Mononuclear cell (primary cell): ENCODE measurements at regions not wholly inside any gene's neighbourhood (a gene's known extent, or its start where the extent isn't known, plus 50 kb on each side); places are given as distances from the start of the nearest gene placed in this dataset.

Source experiments
- H3K27me3 ChIP-seq: 2 replicates; pipeline ENCODE4 v1.6.0; 2011; ENCODE audit warnings: low read length, control low read depth; ENCODE audit not compliant: insufficient read depth
- H3K4me1 ChIP-seq: 2 replicates; pipeline ENCODE4 v1.5.1; 2011; ENCODE audit warnings: mild to moderate bottlenecking, low read length, control low read depth; ENCODE audit not compliant: insufficient read depth
- H3K4me3 ChIP-seq: 2 replicates; pipeline ENCODE4 v1.5.1; 2011; ENCODE audit warnings: mild to moderate bottlenecking, low read length, moderate library complexity
- H3K9me3 ChIP-seq: 2 replicates; pipeline ENCODE4 v1.5.1; 2011; ENCODE audit warnings: low read depth, mild to moderate bottlenecking, control low read depth, low read length

DNA sequence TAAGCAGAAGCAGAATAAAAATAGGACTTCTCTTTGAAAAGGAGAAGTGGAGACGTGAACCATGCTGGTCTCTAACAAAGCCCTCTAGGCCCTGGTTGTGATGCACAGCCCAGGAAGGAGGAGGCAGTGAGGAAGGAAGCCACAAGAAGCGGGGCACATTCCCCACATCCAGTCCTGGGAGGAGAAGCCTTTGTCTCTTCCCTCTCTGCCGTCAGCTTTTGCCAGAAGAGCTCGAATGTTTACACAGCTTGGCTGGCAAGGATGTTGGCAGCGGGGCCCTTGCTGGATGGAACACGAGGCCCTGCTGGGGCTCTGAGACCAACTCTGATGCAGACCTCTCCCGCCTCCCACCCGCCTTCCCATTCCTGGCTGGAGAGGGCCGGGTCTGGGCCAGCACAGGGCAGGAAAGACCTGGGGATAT, 91.3 kb downstream of the MAF start:
- Histone ChIP-seq H3K4me3 (no peak overlapping the region), H3K27me3 (no peaks in the 10 kb centered on the region)

DNA sequence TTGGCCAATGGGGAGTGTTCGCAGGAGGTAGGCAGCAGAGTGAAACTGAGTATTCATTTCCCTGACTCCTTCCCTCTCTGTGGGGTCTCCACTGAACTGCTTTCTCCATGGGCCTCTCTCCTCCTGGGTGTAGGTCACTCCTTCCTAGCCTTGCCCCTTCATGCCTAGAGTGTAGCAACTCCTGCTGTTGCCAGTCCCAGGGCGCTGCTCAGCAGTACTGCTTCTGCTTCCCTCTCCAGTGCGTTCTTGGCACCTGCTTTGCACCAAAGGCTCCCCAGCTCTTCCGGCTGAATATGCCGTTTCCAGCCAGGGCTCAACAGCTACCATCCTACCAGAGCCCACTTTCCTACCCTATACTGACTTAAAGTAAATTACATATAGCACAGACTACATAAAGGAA, 92.2 kb downstream of the MAF start:
- Histone ChIP-seq H3K9me3 (no peaks in the 10 kb centered on the region), H3K27me3 (peaks cover 2% of the 10 kb centered on the region), H3K4me1 (peaks cover 12% of the 10 kb centered on the region), H3K4me3 (no peak overlapping the region)

More for the DNA sequence above, 91.3 kb downstream of the MAF start:
- Histone ChIP-seq H3K4me1 (peaks cover 12% of the 10 kb centered on the region), H3K9me3 (no peaks in the 10 kb centered on the region)

DNA sequence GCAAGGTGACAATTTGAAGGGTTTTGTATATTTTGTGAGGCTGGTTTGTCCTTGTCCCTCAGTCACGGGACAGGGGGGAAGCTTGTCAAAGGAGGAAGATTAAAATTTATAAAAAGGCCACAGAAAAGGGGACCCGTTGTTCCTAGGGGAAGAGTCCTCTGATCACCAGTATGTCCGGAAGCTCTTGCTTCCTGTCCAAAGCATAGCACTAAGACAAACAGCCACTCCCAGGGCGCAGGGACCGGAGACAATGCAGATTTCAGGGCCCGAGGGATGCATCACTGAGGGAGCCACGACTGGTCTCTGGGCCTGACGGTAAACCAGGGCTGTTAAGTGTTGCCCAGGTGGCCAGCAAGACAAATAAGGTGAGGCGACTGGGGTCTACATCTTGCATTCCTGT, 95.2 kb downstream of the MAF start:
- no peak overlapping the region for H3K4me3 ChIP-seq
- peaks cover 12% of the 10 kb centered on the region for H3K4me1 ChIP-seq
- H3K27me3 ChIP-seq = peaks cover 2% of the 10 kb centered on the region
- no peaks in the 10 kb centered on the region for H3K9me3 ChIP-seq

DNA sequence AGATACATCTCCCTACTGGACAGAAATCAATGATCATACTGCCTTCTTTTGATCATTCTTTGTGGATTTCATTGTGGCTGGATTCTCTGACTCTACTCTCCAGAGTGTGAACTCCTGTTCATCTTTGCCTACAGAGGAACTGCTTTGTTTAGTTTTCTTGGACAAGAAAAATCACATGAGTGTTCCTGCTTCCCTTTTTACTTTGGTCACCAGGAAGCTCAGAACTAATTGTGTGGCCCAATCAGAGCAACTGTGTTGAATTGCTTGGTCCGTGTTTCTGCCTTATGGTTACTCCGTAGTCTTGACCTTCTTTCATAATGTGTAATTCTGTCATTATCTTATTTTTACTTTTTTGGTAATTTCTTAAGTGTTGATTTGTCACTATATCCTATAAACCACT, 97.0 kb downstream of the MAF start:
- Histone ChIP-seq H3K4me3 (no peak overlapping the region), H3K27me3 (peaks cover 2% of the 10 kb centered on the region), H3K9me3 (no peaks in the 10 kb centered on the region), H3K4me1 (peaks cover 8% of the 10 kb centered on the region)

DNA sequence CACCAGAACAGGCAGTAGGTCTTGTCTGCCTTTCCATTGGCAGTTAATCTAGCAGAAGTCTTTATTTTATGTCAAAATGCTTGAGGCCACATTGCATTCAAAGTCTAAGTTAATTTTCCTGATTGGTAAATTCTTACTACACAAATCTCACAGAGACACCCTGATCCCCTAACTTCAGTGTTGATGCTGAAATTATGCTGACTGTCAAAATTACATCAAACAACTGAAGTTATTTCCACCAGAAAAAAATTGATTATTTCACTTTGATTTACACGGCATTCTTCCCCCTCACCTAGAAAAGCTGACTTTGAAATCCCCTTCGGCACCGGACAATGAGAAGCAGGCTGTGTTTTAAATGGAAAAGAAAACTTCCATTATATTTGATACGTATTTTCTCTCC, 99.1 kb downstream of the MAF start:
- Histone ChIP-seq H3K27me3 (peaks cover 2% of the 10 kb centered on the region), H3K4me3 (no peak overlapping the region), H3K9me3 (no peaks in the 10 kb centered on the region)

DNA sequence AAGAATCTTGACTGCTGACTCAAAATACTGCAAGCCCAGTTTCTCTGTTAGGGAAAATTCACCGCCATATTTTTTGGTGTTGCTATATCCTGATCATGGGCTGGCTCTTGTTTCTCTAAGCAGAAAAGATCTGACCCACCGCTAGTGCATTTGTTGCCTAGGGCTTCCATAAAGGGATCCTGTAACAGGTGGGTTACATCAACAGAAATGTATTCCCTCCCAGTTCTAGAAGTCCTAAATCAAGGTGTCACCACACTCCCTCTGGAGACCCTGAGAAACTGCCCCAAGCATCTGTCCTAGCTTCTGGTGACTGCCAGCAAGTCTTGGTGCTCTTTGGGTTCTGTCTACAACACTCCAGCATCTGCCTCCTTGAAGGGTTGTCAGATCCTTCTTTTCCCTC, 99.7 kb downstream of the MAF start:
- H3K27me3 ChIP-seq = peaks cover 2% of the 10 kb centered on the region
- H3K4me1 ChIP-seq = peaks cover 8% of the 10 kb centered on the region
- no peaks in the 10 kb centered on the region for H3K9me3 ChIP-seq
- no peak overlapping the region for H3K4me3 ChIP-seq

More for the DNA sequence above, 99.1 kb downstream of the MAF start:
- peaks cover 8% of the 10 kb centered on the region for H3K4me1 ChIP-seq

DNA sequence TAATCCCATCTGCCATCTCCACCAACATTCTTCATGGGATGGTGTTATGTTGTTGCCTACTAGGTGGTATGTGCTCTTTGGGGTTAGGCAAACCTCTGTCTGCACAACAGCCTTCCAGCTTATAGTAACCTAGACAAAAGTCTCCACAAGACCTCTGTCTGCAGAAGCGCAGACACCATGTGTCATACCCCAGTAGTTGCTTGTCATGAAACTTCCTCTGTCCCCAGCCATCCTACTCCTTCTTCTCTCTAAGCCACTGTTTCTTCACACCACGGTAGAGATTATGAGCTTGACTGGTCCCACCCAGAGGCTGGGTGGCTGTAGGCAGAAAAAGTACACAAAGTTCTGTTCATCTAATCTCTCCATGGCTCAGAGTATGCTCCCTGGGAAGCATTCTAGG, 100.3 kb downstream of the MAF start:
- Histone ChIP-seq H3K4me3 (no peak overlapping the region), H3K27me3 (peaks cover 2% of the 10 kb centered on the region)

DNA sequence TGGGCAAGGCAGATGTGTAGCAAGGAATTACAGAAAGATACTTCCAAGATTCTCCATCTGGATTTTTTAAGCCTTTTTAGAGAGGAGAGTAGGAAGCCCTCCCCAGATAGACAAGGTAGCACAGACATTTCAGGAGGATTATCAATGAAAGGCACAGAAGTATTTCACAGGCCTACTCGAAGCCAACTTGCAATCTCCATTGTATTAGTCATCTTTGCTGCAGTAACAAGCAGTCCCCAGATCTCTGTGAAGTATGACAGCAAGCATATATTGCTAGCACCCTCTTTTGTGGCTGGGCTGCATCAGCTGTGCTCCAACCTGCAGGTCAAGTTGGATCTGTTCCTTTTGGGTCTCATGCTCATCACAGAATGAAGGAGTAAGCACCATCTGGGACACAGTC, 101.6 kb downstream of the MAF start:
- H3K27me3 ChIP-seq = peaks cover 2% of the 10 kb centered on the region
- peaks cover 8% of the 10 kb centered on the region for H3K4me1 ChIP-seq
- H3K9me3 ChIP-seq = no peaks in the 10 kb centered on the region
- H3K4me3 ChIP-seq = no peak overlapping the region

More for the DNA sequence above, 100.3 kb downstream of the MAF start:
- H3K9me3 ChIP-seq = no peaks in the 10 kb centered on the region
- peaks cover 8% of the 10 kb centered on the region for H3K4me1 ChIP-seq

DNA sequence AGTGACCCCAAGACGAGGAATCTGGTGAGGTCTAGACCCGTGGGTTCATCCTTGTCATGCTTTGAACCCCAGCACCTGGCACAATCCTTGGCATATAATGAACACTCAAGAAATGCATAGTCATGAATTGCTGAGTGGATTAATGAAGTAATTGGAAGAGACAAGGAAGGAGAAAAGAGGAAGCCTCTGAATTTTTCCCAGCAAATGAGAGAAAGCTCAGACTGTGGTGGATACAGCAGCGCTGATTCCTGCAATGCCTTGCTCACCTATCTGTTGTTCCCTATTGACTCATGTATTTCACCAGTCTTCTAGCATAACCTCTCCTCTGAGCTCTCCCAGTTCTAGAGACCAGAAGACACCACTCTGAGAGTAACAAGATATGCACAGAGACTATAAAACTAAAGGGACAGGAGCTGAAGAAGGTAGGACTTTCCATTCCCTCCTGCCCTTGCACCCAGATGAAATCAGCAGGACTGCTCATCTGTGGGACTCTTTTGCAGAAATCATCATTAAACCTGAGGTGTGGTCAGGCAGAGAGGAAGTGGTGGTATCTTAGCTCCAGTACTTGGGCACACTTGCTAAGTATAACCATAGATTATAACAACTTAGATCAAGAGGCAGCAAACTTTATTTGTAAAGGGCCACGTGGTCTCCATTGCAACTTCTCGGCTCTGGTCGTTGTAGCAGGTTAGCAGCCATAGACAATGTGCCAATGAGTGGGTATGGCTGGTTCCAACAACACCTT, 102.8 kb downstream of the MAF start:
- Histone ChIP-seq H3K4me3 (no peak overlapping the region), H3K27me3 (no peaks in the 10 kb centered on the region), H3K4me1 (peaks cover 8% of the 10 kb centered on the region), H3K9me3 (no peaks in the 10 kb centered on the region)

DNA sequence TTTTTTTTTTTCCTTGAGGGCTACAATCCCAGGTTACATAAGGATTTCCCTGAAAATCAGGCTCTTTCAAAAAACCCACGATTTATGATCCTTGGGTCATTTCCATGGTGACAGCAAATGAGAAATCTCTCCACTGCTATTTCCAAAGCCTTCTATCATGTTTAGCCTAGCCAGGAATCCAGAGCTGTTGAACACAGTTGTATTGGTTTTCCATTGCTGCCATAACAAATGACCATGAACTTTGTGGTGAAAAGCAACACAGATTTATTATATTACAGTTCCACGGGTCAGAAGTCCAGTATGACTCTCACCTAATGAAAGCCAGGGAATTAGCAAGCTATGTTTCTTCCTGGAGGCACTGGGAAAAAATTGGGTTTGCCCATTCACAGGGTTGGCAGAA, 106.6 kb downstream of the MAF start:
- H3K4me1 ChIP-seq = peaks cover 8% of the 10 kb centered on the region
- H3K4me3 ChIP-seq = no peak overlapping the region
- H3K27me3 ChIP-seq = no peaks in the 10 kb centered on the region
- H3K9me3 ChIP-seq = no peaks in the 10 kb centered on the region

DNA sequence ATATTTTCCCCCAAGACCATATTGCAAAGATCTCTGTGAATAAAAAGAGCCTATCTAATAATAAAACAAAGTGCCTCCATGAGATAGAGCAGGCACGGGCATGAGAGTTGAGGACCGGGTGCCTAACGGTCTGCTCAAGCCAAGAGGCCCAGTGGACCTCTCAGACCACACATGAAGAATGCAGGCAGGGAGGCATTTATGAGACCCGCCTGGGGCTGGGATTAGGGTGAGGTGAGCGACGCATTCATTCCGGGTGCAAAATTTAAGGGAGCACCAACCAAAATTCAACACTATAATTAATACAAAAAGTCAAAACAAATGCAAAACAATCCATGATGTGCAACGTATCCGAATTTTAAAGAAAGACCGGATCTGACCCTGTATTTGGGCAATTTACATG, 108.5 kb downstream of the MAF start:
- Histone ChIP-seq H3K4me3 (no peak overlapping the region), H3K27me3 (no peaks in the 10 kb centered on the region), H3K4me1 (no peaks in the 10 kb centered on the region), H3K9me3 (no peaks in the 10 kb centered on the region)

DNA sequence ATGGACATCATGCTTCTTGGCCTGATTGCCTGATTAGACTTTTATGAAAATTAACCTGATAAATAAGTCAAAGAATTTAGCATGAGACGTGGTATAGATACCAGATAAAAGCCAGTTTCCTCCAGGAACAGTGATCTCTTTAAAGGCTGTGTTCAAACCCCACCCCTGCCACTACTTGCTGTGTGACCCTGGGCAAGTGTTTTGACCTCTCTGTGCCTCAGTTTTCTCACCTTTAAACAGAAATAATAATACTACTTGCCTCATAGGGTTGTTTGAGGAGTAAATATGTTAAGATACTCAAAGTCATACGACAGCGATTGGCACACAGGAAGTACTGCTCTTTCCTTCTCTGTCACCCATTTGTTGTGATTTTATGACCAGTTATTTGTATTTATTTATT, 115.5 kb downstream of the MAF start:
- no peaks in the 10 kb centered on the region for H3K27me3 ChIP-seq
- peaks cover 21% of the 10 kb centered on the region for H3K4me1 ChIP-seq
- no peak overlapping the region for H3K4me3 ChIP-seq
- no peaks in the 10 kb centered on the region for H3K9me3 ChIP-seq

DNA sequence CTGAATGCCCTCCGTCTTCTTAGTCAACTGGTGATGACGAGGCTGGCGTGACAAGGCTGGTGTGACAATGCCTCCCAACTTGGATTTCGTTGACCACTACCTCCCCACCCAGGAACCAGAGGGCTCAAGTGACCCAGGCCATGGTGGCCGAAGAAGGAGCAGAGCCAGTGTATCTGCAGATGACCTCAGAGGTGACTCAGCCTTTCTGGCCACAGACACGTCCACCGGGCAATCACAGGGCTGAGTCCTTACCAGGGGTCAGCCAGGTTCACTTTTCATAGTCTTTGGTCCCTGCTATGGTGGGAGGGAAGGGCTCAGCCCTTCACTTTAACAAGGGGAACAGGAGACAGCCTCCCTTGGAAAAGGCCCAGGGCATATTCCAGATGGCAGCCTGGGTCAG, 116.3 kb downstream of the MAF start:
- Histone ChIP-seq H3K4me3 (no peak overlapping the region), H3K4me1 (peaks cover 21% of the 10 kb centered on the region), H3K27me3 (no peaks in the 10 kb centered on the region), H3K9me3 (no peaks in the 10 kb centered on the region)

DNA sequence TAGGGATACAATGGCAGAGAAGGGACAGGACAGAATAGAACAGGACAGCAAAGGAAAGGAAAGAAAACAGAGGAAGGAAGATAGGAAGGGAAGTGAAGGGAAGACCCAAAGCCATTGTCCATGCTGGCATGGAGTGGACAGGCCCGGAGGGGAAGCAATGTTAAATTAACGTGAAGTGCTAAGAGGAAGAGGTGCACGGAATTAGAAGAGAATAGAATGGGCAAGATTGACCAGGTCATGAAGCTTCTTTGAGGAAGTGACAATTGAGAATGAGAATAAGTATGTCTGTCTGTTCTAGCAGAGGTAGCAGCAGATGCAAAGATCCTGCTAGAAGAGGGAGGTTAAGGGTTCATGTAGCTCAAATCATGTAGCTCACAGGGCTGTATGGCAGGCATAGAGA, 117.2 kb downstream of the MAF start:
- H3K9me3 ChIP-seq = no peaks in the 10 kb centered on the region
- H3K4me3 ChIP-seq = no peak overlapping the region
- H3K4me1 ChIP-seq = peaks cover 21% of the 10 kb centered on the region
- no peaks in the 10 kb centered on the region for H3K27me3 ChIP-seq

DNA sequence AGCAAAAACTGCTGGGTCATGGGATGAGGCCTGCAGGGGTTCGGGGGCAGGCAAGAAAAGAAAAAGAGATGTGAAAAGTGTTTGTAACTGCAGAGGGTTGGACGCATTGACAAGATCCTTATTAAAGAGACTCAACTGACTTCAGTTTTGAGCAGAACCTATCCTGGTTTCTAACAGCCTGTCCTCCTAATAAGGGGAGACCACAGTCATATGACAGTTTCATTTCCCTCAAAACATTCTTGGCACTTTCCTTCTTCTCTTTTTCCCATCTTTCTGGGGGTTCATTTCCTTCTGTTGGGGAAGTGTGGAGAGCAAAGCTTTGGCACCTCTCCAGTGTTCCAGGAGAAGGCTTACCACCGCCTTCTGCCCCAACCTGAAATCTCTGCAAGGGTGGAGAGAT, 118.5 kb downstream of the MAF start:
- Histone ChIP-seq H3K27me3 (no peaks in the 10 kb centered on the region), H3K4me3 (no peak overlapping the region), H3K4me1 (peaks cover 21% of the 10 kb centered on the region), H3K9me3 (no peaks in the 10 kb centered on the region)

DNA sequence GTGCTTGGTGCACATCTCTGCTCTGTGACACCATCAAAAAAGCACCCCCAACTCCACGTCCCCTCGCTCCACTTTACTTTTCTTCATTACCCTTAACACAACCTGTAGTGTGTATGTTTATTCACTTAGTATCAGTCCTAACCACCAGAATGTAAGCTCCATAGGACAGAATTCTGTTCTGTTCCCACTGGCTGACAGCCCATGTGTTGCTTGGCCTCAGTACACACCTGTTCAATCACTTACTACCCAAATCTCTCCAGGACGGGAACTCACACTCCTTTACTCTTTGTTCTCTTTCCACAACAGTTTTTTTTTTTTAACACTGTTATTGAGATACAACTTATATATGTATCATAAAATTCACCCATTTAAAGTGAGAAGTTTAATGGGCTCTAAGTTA, 119.6 kb downstream of the MAF start:
- Histone ChIP-seq H3K4me3 (no peak overlapping the region), H3K27me3 (no peaks in the 10 kb centered on the region), H3K9me3 (no peaks in the 10 kb centered on the region), H3K4me1 (peaks cover 21% of the 10 kb centered on the region)
